Cerebellar cortex (tissue), 1 donor: ENCODE measurements at regions not wholly inside any gene's neighbourhood (a gene's known extent, or its start where the extent isn't known, plus 50 kb on each side); places are given as distances from the start of the nearest gene placed in this dataset.

Source experiments
- DNase-seq: peaks from one replicate; pipeline ENCODE4 v3.0.0-alpha.2; 2015; ENCODE audit warnings: low spot score

DNA sequence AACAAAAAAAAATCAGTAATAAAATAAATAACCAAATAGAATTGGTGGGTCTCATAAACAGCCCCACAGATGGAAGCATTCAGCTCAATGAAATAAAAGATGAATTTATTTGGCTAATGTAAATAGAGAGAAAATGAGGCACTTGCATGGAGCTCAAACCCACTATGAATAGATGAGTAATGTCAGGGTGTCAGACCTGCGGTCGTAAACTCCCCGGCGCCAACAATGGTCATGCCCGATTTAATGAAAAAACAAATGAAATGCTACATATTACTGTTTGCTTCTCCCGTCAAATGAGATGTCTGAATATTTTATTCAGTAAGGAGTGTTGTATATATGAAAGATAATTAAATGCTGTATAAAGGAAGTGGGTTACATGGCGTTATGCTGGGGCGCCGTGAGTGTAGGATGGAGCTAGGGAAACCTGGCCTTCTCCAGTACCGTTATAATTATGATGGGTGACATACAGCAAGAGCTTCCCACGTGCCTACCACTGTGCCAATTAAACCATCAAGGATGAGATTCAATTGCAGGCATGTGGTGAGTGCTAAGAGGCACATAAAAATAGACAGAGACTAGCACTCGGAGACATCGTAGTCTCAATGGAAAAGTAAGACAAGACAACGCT, 648.1 kb downstream of the BCL11B start:
- no peak for DNase-seq

GRCh38 chr14:98633380-98633779, 638.6 kb downstream of the BCL11B start:
- peak; percentile 63 for DNase-seq

DNA sequence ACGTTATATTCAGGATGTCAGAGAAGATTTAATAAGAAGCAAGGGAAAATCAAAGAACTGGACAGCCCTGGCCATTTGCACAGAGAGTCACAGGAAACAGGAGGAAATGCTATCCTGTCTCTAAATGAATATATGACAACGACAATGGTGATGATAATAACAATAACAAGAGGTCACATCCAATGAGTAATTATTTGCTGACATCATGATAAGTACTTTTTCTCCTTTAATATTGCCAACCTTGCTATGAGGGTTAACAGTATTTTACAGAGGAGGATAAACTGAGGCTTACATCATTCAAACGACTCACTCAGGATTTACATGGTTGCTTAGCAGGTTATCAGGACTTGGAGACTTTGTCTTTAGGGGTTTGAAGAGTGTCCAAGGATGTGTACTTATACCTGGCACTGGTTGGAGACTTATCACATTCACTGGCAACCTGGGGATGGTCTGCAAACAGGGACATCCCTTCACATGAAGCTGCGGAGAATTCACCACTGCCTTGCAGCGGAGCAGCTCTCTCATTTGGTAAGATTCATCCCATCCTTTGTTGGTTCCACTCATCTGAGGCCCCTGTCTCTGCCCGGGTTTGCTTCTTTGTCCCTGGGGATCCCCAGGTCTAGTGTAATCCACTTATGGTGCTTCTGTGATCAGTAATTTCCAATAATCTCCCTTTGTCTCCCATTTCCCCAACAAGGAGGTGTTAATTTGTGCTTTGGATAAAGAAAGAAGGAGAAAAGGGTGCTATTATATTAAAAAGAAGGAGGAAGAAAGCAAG, 637.8 kb downstream of the BCL11B start:
- no peak for DNase-seq

GRCh38 chr14:98638366-98638765, 633.6 kb downstream of the BCL11B start:
- no peak for DNase-seq

DNA sequence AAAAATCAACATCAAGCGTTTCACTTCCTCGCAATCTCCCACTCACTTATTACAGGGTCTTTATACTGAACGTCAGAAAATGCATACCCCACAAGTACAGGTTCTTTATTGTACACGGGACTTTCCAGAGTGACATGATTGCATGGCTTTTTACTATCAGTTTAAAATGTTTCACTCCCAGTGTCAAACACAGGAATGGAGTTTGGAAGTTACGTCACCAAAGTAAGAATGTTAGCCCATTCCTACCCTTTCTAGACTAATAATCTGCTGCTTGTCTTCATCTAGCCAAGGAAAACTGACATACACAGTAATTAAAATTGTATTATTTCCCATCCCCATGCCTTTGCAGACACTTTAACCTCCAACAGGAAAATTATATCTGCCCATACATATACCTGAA, 624.2 kb downstream of the BCL11B start:
- no peak for DNase-seq

DNA sequence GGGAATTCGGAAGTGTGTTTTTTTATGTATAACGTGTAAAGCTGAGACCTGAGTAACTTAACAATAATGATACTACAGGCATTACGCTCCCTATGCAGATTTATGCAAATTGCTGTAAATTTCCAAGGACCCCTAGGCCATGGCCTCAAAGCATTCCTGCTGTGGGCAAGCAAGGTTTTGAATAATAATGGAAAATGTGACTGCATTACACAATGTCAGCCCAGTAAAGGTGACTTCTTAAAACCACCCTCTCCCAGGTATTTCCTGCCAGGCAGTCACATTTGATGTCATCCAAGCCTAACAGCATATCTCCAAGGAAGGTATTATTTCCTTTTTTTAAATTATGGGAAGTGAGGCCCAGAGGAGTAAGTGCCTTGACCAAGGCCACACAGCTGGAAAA, 621.0 kb downstream of the BCL11B start:
- DNase-seq = no peak

DNA sequence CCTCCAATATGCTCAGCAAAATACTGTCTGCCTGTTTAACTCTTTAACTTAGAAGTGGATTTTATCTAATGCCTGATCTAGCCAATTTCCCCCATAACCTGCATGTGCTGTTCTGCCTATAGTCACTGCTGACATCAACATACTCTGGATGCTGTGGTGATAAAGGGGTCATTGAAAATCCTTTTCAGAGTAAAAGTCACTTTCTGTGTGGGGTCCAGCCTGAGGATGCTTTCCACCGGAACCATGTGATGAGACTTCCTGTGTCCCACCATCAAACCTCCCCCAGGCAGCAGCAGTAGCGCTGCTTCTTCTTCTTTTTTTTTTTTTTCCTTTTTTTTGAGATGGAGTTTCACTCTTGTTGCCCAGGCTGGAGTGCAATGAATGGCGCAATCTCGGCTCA, 607.0 kb downstream of the BCL11B start:
- no peak for DNase-seq

DNA sequence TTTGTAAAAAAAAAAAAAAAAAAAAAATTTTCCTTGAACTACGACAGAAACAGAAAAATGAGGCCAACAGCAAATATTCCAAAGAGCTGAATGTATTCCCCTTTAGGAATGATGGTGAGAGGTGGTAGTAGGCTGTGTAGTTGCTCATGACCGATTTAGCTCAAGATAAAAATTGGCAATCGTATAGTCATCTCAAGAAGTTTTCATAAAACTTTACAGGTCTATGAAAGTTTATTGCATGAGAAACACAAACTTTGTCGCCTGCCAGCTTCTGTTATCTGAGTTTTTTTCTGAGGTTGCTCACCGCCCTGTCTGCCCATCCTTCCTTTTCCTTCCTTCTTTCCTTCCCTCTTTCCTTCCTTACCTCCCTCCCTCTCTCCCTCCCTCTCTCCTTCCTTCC, 605.5 kb downstream of the BCL11B start:
- DNase-seq = no peak

GRCh38 chr14:98682033-98682432, 590.0 kb downstream of the BCL11B start:
- DNase-seq = no peak

DNA sequence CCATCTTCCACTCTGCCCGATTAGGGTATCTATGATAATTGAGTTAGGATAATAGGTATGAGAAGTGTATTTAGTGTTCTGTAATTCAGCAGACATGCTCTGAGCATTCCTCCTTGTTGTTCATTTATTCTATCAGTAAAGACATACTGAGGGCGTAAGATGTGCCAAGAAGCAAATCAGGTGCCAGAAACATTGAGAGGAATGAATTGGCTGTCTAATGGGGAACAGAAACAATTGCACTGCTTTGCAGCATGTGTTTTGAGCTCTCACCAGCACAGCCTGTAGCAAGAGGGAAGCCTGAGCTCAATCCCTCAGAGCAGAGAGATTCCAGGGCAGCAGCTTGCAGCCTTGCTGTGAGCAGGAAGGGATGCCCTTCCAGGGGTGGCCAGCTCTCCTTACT, 589.3 kb downstream of the BCL11B start:
- peak; percentile 23 for DNase-seq

DNA sequence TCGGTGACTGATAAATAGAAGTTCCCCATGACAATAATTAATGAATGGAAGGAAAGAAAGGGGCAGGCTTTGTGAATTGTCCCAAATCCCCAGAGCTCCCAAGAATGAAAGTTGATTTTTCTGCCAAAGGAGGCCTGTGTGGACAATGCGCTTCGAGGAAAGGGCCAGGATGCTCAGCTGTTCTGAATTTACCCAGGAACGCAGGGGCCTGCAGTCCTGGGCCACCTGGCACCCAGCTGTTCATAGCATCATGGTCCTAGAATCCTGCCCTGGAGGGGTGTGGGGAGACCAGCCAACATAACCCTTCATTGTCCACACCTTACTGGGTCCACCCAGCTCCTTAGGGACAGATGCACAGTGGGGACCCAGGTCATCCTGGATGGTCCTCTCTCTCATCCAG, 587.5 kb downstream of the BCL11B start:
- no peak for DNase-seq

DNA sequence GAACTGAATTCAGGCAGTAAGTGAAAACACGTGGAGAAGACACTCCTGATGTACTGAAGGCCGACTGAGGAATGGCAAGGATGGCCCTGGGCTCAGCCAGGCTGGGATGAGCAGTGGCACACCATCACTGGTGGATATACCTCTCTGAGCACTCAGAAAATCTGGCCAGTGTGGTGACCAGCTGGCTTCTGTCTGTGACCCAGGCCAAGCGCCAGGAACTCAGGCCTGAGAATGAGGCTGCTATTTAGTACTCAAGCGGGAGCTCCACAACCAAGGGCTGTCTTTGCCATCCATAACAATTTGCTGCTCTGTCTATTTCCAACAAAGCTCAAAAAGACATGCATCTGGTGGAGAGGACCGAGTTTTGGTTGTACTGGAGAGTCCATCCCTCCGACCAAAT, 586.3 kb downstream of the BCL11B start:
- DNase-seq = peak; percentile 88

DNA sequence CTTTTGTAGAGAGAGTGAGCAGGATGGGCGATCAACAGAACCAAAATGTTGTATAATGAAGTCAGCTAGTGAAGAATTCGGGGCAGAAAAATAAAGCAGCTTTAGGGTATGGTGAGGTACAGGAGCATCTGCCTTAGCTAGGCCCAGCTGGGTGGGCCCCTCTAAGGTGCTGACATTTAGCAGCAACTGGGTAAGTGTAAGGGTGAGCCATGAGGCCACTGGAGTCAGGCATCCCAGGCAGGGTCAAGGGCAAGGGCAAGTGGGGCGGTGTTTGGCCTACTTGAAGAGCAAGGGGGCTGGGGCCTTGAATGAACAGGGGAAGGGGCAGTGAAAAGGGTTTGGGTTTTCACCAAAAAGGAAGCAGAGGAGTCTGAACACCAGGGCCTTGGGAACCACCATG, 583.6 kb downstream of the BCL11B start:
- no peak for DNase-seq

DNA sequence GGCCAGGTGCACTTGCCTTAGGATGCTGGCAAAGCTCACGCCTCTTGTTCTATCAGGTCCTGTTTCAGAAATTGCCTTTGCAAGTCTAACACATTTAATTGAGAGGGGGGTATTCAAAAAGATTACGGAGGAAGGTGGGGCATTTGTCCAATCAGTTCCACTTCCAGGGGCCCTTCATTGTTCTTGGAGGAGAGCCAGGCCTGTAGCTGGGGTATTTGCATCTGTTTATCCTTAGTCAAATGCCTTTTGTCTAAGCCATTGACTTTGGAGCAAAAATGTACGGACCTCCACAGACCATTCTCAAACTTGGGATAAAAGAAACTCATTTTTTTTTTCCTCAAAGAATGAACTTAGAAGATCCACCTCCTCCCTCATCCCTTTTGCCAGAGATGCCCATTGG, 582.0 kb downstream of the BCL11B start:
- DNase-seq = no peak

DNA sequence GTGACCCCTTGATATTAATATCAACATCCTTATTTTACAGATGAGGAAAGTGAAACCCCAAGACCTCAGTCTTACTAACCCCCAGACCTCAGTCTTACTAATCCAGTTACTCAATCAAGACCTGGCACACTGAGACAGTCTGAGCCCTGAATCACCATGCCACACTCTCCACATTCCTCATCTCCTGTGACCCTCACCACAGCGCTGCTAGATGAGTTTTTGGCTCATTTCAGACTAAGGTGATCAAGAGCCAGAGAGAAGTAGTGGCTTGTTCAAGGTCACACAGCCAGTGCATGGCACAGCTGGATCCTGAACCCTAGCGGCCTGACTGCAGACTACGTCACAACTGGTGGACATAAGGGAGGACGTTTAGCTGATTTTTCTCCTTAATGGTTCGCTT, 579.2 kb downstream of the BCL11B start:
- DNase-seq = no peak

- no peak for DNase-seq
These were observed 577.5 kb downstream of the BCL11B start for GRCh38 chr14:98694541-98694940.

GRCh38 chr14:98695809-98696208, 576.2 kb downstream of the BCL11B start:
- DNase-seq = no peak

GRCh38 chr14:98698341-98698740, 573.7 kb downstream of the BCL11B start:
- no peak for DNase-seq

DNA sequence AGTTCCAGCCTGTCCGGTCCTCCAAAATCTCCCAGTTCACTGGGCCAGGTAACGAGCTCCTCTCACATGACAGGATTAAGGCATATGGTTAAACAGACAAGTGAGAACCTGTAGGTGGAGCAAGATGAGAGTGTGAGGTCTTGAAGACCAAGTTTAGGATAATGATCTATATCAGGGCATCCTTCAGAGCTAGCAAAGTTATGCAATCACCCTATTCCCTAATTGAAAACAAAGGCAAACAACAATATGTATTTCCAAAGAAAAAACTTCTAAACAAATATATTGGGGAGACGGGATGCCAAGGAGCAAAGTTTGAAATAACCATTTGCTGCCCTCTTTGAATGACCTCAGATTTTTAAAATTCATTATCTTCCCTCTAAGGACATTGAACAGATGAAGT, 571.2 kb downstream of the BCL11B start:
- no peak for DNase-seq

DNA sequence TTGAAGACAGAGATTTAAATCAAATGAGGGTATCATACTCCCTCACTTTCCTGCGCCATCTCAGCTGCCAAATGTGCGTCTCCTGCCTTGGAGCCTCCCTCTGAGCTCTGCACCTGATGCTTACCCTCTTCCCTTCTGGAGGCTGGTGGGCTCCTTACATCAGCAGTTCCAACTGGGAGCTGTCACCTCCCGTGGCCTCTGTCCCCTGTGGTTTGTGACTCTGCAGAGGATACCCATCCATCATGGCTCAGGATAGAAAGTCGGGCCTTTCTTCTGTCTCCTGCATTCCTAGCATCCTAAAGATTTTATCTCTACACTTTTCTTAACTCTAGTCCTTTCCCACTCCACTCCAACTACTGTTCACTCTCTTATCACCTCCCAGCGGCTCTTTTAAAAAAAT, 570.6 kb downstream of the BCL11B start:
- DNase-seq = no peak

- no peak for DNase-seq
These were observed 567.6 kb downstream of the BCL11B start for GRCh38 chr14:98704441-98704840.

DNA sequence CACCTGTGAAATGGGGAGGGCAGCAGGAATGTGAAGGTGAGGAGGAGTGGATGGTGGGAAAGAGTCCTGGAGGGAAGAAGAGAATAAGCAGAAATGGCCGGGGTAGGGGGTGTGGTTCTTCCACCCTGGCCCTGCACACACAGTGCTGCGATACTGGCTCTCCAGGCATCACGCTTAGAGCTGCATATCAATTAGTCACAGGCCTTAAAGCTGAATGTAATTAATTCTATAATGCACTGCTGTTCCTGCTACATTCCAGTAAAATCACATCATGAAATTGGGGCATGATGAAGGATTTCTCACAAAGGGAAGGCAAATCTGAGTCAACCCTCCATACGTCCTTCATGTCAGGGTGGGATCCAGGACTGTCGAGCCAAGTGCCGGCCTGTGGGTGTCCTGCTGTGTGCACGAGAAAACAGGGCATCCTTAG, 566.1 kb downstream of the BCL11B start:
- DNase-seq = no peak

DNA sequence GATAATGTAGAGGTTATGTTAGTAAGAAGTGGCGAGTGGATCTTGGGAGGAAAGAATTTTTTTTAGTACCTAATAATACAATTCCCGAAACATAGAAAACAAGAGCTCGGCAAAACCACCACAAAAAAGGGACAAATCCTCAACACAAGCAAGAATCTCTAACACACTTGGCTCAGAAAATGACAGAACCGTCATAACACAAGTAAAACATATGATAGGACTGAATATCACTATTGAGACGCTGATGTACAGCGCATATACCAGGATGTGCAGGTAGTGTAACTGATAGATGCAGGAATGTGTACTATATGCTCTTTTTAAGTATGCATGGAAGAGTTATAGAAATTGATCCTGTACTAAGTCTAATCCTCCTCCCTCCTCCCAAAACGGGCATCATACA, 564.5 kb downstream of the BCL11B start:
- DNase-seq = no peak

GRCh38 chr14:98708555-98708954, 563.4 kb downstream of the BCL11B start:
- DNase-seq = no peak
